ENCODE measurements at regions not wholly inside any gene's neighbourhood (a gene's known extent, or its start where the extent isn't known, plus 50 kb on each side); places are given as distances from the start of the nearest gene placed in this dataset.
"Not testable (repeated sequence)": the region's sequence is repeated elsewhere in the genome, so short reads cannot be mapped to it uniquely, and the experiment has no call there.

DNA sequence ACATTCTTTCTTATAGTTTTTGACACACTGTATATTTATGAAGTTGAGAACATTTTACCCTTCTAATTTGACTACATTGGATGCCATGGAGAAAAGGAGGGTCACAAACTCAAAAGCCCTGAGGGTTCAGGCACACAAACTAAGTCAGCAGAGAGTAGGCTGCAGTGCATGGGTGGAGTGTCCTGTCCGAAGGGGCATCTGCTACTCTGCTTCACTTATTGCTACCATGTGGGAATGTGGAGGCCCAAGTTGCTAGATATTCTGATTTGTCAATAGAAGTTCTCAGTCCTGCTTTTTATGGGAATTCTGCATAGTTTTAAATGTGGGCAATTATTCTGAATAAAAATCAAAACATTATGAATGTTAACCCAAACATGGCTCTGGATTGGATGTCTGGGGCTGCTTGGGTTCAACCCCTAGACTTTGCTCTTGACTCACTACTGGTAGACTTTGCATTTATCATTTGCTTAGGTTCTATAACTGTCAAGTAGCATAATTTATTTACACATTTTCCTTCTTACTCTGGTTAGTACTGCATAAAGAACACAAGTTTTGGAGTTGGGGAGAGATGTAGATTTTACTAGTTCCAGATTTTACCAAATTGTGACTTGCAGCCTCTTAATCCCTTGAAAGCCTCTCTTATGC is 255.1 kb downstream of the SPRY1 start:
- ChIA-PET CTCF (ENCODE audit: unreplicated experiment) (no interaction called here), POLR2A (no interaction called here)
- no peak overlapping the region for H3K27ac ChIP-seq (ENCODE audit: low read depth, low read length, poor library complexity, severe bottlenecking)
- TF ChIP-seq, protein P1, sequence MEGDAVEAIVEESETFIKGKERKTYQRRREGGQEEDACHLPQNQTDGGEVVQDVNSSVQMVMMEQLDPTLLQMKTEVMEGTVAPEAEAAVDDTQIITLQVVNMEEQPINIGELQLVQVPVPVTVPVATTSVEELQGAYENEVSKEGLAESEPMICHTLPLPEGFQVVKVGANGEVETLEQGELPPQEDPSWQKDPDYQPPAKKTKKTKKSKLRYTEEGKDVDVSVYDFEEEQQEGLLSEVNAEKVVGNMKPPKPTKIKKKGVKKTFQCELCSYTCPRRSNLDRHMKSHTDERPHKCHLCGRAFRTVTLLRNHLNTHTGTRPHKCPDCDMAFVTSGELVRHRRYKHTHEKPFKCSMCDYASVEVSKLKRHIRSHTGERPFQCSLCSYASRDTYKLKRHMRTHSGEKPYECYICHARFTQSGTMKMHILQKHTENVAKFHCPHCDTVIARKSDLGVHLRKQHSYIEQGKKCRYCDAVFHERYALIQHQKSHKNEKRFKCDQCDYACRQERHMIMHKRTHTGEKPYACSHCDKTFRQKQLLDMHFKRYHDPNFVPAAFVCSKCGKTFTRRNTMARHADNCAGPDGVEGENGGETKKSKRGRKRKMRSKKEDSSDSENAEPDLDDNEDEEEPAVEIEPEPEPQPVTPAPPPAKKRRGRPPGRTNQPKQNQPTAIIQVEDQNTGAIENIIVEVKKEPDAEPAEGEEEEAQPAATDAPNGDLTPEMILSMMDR (conservative IDR thresholded peaks at IDR 0.05; ENCODE audit: low read length) = no peak
- no peak for TF ChIP-seq EZH2phosphoT487 (IDR thresholded peaks at IDR 0.05; ENCODE audit: borderline replicate concordance, low read depth, low read length)
- BruUV-seq (replicated peaks) = no TSS peak
- intact Hi-C loops (cut with micrococcal nuclease; ENCODE audit: unreplicated experiment) = no loop called here
- H4K20me1 ChIP-seq (ENCODE audit: insufficient read depth, low read length) = no peaks in the 10 kb centered on the region
- H3K9me2 ChIP-seq (ENCODE audit: insufficient read depth, low read length) = no peaks in the 10 kb centered on the region
- no peak overlapping the region for H2AFZ ChIP-seq (ENCODE audit: low read length)
- DNase-seq (ENCODE audit: low spot score) = no peak
- H3K4me1 ChIP-seq (ENCODE audit: insufficient read depth, low read length, poor library complexity, severe bottlenecking) = no peaks in the 10 kb centered on the region
- no peaks in the 10 kb centered on the region for H3K79me2 ChIP-seq (ENCODE audit: insufficient read depth, low read depth, low read length)
- no peak overlapping the region for H3K4me3 ChIP-seq (ENCODE audit: low read depth, low read length, poor library complexity, severe bottlenecking)
- 0 out of 2 replicates have a peak, but pooled peaks cover 6% of the 10 kb centered on the region for H3K9me3 ChIP-seq (ENCODE audit: low read length)
- H3K36me3 ChIP-seq (ENCODE audit: insufficient read depth, low read length) = no peaks in the 10 kb centered on the region
- H3K4me2 ChIP-seq (ENCODE audit: low read length) = no peak overlapping the region

DNA sequence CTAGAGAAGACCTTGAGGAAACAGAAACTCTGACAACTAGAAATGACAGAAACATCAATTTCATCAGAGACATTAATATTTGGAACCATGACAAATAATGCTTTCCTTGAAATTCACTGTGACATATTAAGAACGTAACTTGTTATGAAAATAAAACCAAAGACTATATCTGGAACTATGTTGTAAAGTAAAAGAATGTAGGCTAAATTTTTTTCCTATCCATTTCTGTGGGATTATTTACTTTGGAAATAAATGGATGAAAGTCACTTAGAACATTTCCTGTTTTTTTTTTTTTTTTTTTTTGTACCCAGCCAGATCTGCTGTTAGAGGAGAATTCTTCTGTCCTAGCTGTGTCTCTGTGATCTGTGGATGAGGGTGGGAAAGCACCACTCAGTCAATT is 255.9 kb downstream of the SPRY1 start:
- intact Hi-C loops (cut with micrococcal nuclease; ENCODE audit: unreplicated experiment) = no loop called here
- no TSS peak for BruUV-seq (replicated peaks)
- Histone ChIP-seq H2AFZ (ENCODE audit: low read length) (no peak overlapping the region), H3K4me2 (ENCODE audit: low read length) (no peak overlapping the region), H3K27ac (ENCODE audit: low read depth, low read length, poor library complexity, severe bottlenecking) (no peak overlapping the region), H3K9me2 (ENCODE audit: insufficient read depth, low read length) (no peaks in the 10 kb centered on the region), H3K79me2 (ENCODE audit: insufficient read depth, low read depth, low read length) (no peaks in the 10 kb centered on the region), H3K9me3 (ENCODE audit: low read length) (0 out of 2 replicates have a peak, but pooled peaks cover 6% of the 10 kb centered on the region), H4K20me1 (ENCODE audit: insufficient read depth, low read length) (no peaks in the 10 kb centered on the region), H3K4me1 (ENCODE audit: insufficient read depth, low read length, poor library complexity, severe bottlenecking) (no peaks in the 10 kb centered on the region), H3K36me3 (ENCODE audit: insufficient read depth, low read length) (no peaks in the 10 kb centered on the region), H3K4me3 (ENCODE audit: low read depth, low read length, poor library complexity, severe bottlenecking) (no peak overlapping the region)
- no peak for DNase-seq (ENCODE audit: low spot score)
- ChIA-PET POLR2A (interaction anchor here (0.7 kb wide), 1 partner anchor 317 kb away, joined by 9 read pairs; no protein-coding TSS in a partner anchor), CTCF (ENCODE audit: unreplicated experiment) (no interaction called here)
- TF ChIP-seq, protein P1 (conservative IDR thresholded peaks at IDR 0.05; ENCODE audit: low read length) = no peak
- TF ChIP-seq EZH2phosphoT487 (IDR thresholded peaks at IDR 0.05; ENCODE audit: borderline replicate concordance, low read depth, low read length) = no peak

DNA sequence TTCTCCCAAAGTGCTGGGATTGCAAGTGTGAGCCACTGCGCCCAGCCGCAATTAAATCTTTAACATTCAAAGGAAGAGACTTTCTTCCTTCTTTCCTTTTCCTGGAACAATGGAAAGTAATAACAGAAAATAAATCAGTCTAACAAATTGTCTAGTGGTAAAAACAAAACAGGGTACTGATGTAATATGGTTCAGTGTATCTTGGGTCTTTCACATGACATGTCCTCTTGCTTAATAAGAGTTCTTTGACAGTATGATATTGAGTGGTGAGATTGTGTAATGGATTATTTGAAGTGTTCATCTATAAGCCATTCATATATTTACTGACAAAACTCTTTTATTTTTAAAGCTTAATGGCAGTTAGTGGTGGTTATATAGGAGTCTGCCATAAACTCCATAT is 256.6 kb downstream of the SPRY1 start:
- no peak overlapping the region for H3K27ac ChIP-seq (ENCODE audit: low read depth, low read length, poor library complexity, severe bottlenecking)
- POLR2A ChIA-PET = interaction anchor here (0.6 to 0.7 kb wide), 2 partner anchors 318 to 1698 kb away, joined by 3 to 9 read pairs; no protein-coding TSS in a partner anchor
- intact Hi-C loops (cut with micrococcal nuclease; ENCODE audit: unreplicated experiment) = no loop called here

DNA sequence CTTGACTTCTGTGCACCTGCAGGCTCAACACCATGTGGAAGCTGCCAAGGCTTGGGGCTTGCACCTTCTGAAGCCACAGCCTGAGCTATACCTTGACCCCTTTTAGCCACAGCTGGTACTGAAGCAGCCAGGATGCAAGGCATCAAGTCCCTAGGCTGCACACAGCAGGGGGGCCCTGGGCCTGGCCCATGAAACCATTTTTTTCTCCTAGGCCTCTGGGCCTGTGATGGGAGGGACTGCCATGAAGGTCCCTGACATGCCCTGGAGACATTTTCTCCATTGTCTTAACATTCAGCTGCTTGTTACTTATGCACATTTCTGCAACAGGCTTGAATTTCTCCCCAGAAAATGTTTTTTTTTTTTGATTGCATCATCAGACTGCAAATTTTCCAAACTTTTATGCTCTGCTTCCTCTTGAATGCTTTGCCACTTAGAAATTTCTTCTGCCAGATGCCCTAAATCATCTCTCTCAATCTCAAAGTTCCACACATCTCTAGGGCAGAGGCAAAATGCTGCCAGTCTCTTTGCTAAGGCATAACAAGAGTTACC is 260.2 kb downstream of the SPRY1 start:
- POLR2A ChIA-PET; H4K20me1 ChIP-seq (ENCODE audit: insufficient read depth, low read length); CTCF ChIA-PET (ENCODE audit: unreplicated experiment); H3K4me2 ChIP-seq (ENCODE audit: low read length); H3K4me3 ChIP-seq (ENCODE audit: low read depth, low read length, poor library complexity, severe bottlenecking); intact Hi-C loops (cut with micrococcal nuclease; ENCODE audit: unreplicated experiment); H3K9me3 ChIP-seq (ENCODE audit: low read length); H3K27ac ChIP-seq (ENCODE audit: low read depth, low read length, poor library complexity, severe bottlenecking); H3K9me2 ChIP-seq (ENCODE audit: insufficient read depth, low read length); H3K36me3 ChIP-seq (ENCODE audit: insufficient read depth, low read length); H3K4me1 ChIP-seq (ENCODE audit: insufficient read depth, low read length, poor library complexity, severe bottlenecking); DNase-seq (ENCODE audit: low spot score); BruUV-seq (replicated peaks); H2AFZ ChIP-seq (ENCODE audit: low read length); H3K79me2 ChIP-seq (ENCODE audit: insufficient read depth, low read depth, low read length): not testable (repeated sequence)

More for the DNA sequence above, 256.6 kb downstream of the SPRY1 start:
- 0 out of 2 replicates have a peak, but pooled peaks cover 6% of the 10 kb centered on the region for H3K9me3 ChIP-seq (ENCODE audit: low read length)
- H3K4me2 ChIP-seq (ENCODE audit: low read length) = no peak overlapping the region
- no TSS peak for BruUV-seq (replicated peaks)
- no peak overlapping the region for H2AFZ ChIP-seq (ENCODE audit: low read length)
- CTCF ChIA-PET (ENCODE audit: unreplicated experiment) = no interaction called here
- no peaks in the 10 kb centered on the region for H3K4me1 ChIP-seq (ENCODE audit: insufficient read depth, low read length, poor library complexity, severe bottlenecking)
- H3K36me3 ChIP-seq (ENCODE audit: insufficient read depth, low read length) = no peaks in the 10 kb centered on the region
- no peaks in the 10 kb centered on the region for H4K20me1 ChIP-seq (ENCODE audit: insufficient read depth, low read length)
- H3K4me3 ChIP-seq (ENCODE audit: low read depth, low read length, poor library complexity, severe bottlenecking) = no peak overlapping the region
- H3K79me2 ChIP-seq (ENCODE audit: insufficient read depth, low read depth, low read length) = no peaks in the 10 kb centered on the region
- H3K9me2 ChIP-seq (ENCODE audit: insufficient read depth, low read length) = no peaks in the 10 kb centered on the region
- no peak for TF ChIP-seq EZH2phosphoT487 (IDR thresholded peaks at IDR 0.05; ENCODE audit: borderline replicate concordance, low read depth, low read length)
- TF ChIP-seq, protein P1 (conservative IDR thresholded peaks at IDR 0.05; ENCODE audit: low read length) = no peak
- DNase-seq (ENCODE audit: low spot score) = no peak

Measured in OCI-LY7 (cell line).